GM18909 (cell line): ENCODE measurements at regions not wholly inside any gene's neighbourhood (a gene's known extent, or its start where the extent isn't known, plus 50 kb on each side); places are given as distances from the start of the nearest gene placed in this dataset.

ENCODE experiments used
- ATAC-seq: cut with Tn5 transposase; IDR thresholded peaks from one replicate; pipeline ENCODE4 v1.9.1; 2021; ENCODE audit warnings: mild to moderate bottlenecking; ENCODE audit not compliant: unreplicated experiment, poor library complexity

DNA sequence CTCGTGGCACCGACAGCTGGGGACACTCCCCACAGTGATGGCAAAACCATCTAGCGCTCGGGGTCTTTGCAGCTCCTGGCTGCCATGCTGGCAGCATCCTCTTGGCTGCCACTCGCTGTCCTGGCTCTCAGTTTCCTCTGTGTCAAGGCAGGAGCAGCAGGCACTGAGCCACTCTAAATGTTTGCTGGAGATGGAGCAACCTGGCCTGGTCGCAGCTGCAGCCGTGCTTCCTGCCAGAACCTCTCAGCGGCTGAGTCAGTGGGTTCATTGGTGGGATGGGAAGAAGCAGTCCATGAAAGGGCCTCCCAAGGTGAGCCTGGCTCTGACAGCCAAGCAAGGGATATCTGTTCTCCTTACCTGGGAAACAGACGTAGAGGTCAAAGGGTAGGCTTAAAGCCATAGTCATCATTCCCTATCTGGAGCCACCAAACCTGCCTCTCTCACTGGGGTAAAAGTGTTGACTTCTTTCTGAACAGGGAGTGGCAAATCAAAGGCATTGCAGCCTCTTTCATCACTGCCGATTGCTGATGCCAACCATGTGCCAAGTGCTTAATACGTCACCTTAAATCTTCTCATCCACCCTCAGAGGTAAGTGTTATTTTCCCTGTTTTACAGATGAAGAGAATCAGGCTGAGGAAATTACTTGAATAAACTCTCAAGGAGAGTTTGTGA, 304.8 kb upstream of the ZNF462 start:
- no peak for ATAC-seq

DNA sequence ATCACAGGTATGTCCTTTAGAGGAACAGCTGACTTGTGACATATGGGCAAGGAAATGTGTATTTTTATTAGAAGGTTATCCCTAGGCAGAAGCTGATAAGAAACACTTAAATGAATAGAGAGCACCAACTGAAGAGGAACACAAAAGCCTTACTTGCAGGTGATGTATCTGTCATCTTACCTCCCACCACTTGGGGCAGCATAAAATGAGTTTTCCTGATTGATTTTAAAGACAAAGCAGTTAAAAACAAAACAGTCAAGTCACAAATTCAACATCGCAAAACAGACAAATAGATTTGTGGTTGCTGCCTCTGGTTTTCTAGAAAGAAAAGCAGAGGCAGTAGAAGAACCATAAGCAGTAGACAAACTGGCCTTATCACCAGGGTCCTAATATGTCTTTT, 302.4 kb upstream of the ZNF462 start:
- ATAC-seq: no peak

DNA sequence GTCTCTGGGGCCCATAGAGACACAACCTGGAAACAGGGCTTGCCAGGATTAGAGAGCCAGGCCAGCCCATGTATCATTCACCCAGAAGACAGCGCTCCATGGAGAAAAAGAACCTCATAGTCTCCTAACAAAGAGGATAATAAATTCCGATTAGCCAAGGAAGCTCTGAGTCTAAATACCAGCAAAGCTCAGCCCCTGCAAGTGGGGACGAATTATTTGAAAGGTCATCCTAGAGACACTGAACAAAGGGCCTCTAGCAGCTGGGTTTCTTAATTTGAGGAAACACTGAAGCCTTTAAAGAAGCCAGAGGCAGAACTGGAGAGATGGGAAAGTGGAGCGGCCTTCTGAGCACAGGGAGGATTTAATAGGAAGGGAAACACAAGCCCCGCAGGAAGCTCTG, 287.1 kb upstream of the ZNF462 start:
- ATAC-seq: no peak

DNA sequence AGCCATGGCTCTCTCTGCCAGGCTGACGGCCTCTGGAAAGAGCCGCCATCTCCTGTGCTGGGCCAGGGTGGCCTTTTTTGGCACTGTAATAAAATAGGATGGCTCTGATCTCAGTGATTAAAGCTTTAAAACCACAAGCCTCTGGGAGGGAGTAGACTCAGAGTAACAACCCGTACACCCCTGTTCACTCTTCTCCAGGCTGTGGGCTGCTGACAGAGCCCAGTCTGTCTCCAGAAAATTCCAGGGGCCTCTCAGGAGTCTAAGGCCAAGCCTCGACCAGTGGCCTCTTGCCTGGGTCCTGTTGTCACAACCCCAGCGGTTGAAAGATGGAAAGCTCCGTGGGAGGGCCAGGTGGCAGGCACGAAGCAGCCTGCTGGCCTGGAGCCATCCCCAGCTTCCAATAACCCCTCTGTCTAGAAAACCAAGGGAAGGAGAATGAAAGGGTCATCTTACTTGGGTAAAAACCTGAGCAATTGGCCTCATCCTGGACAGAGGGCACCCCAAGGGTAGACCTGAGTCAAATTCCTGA, 286.7 kb upstream of the ZNF462 start:
- ATAC-seq: no peak

DNA sequence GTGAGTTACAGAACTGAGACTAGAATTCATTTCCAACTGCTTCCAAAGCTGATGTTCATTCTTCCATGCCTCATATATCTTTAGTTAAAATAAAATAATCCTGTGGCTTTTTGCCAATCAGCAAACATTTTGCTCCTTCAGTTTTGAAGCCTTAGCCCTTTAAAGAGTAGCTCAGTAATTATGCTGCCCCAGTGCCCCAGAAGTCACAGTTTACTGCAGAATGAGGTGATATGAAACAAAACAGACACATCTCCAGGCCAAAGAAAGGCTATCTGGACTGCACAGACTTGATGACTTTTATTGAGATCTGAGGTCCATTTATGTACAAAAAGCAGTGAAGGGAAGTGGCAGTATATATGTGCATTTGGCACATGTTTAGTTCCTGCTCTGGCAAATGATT, 285.8 kb upstream of the ZNF462 start:
- no peak for ATAC-seq

DNA sequence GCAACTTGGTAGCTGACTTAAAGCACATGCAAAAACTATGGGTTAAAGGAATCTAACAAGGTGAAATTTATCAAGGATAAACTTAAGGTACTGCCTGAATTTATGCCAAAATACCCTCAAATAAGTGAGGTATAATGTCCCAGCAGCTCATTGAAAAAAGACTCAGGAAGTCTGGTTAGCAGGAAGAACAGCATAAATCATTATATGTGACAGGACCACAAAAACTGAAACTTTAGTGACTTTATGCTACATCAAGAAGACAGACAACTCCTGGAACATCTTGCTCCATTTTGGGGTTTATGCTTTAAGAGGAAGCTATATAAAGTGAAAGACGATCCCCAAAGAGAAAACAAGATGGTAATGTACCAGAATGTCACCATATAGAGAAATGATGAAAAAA, 282.4 kb upstream of the ZNF462 start:
- no peak for ATAC-seq

DNA sequence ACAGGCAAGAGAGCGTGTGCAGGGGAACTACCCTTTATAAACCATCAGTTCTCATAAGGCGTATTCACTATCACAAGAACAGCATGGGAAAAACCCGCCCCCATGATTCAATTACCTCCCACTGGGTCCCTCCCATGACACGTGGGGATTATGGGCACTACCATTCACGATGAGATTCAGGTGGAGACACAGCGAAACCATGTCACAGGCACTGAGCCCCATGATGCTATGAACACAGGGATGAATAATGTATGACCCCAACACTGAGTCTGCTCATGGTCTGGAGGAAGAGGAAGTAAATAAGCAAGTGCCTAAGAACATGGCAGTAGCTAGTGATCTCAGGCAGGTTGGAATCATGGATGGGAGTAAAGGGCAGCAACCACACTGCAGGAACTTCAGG, 281.0 kb upstream of the ZNF462 start:
- ATAC-seq: no peak

DNA sequence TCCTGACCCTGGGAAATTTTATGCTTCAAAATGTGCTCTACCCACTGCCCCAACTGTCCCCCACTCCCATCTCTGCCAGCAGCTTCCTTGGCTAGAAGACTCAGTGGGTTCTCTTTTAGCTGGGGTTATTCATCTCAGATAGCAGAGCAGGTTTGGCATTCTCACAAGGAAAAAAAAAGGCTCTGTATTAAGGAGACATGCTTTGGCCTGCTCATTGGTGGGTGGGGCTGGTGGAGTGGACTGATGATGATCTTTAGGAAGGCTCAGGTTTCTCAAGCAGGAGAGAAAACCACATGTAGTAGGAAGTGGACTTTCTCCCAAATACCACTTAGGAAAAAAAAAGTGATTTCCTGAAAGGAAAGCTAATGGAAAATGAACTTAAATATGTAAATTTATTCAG, 279.2 kb upstream of the ZNF462 start:
- ATAC-seq: no peak

DNA sequence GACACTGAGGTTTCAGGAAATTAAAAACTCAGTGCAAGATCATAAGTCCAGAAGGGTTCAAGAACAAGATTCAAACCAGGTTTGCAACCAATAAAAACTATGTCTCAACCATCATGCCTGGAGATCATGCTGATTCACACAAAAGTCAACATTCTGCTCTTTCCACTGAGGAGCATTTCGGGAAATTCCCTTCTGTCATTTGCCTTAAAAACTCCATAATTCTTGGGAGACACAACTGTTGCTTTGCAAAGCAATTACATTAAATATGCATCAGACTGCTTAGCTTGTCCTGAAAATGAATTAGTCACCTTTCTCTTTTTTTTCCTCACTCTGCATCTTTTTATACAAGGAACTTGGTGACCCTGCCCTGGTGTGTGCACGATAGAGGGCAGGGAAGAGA, 275.9 kb upstream of the ZNF462 start:
- ATAC-seq: no peak

DNA sequence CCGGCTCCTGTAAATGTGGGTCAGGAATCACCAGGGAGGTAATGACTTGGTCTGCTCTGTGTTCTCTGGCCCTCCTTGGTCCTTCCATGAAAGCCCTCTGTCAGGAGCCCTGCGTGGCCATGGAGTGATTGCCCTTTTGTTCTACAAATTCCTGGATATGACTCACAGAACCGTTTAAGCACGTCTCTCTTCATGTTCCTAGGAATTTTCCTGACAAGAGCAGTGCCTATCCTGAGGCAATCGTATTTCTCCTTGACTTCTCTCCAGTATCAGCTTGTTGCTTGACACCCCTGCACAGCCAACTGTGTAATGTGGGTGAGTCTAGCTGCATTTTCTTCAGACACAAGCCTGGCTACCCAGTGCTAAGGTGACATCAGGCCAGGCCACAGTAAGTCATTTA, 274.3 kb upstream of the ZNF462 start:
- no peak for ATAC-seq

DNA sequence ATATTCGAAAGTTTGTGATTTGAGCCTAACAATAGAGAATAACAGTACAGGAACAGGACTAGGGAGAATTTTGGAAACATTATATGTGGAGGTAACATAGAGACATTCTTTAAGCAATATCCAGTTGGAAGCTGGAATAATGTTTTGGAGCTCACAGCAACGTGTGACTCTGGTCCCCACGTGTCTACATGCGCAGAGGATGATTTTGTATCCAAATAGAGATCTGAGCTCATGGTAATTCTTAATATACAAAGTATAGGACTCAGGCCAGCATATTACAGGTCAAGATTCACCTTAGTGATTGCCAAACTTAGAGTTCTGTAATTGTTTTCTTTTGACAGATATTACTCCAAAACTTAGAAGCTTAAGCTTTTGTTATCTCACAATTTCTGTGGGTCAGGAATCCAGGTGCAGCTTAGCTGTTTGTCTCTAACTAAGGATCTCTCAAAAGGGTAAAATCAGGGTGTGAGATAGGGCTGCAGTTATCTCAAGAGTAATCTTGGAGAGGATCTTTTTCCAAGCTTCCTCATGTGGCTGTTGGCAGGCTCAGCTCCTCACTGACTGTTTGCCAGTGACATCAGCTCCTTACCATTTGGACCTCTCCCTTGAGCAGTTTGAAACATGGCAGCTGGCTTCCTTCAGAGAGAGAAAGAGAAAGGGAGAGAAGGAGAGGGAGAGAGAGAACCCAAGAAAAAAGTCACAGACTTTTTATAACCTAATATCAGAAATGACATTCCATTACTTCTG, 272.0 kb upstream of the ZNF462 start:
- no peak for ATAC-seq

DNA sequence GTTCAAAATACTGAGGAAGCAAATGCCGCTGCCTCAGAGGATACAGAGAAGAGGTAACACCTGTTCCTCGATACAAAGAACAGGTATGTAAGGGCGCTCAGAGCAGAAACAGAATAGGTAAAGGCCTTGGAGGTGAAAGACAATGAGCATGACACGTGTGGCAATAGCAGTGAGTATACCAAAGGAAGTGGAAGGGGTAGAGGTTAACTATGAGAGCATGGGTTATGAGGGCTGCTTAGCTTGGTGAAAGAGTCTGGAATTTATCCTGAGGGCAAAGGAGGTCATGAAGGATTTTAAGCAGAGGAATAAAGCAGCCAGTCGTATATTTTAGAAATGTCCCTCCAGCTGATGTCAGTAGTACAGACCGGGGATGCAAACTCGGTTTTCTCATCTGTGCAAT, 269.8 kb upstream of the ZNF462 start:
- no peak for ATAC-seq

DNA sequence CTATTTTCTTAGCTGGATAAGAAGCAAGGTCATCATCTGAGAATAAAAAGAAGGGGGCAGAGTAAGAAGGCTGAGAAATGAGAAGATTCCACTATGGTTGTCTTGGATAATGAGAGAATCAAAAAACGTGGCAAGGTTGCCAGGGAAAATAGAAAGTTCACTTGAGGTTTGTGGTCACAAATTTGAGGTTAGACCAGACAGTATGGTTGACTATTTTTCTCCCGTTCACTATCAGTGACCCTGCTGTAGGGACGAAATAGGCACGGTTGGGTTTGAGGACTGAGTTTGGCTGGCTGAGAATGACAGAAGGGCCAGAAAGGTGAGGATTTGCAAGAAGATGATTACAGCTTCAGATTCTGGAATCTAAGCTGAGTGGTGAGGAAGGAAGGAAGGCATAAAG, 266.0 kb upstream of the ZNF462 start:
- ATAC-seq: no peak

DNA sequence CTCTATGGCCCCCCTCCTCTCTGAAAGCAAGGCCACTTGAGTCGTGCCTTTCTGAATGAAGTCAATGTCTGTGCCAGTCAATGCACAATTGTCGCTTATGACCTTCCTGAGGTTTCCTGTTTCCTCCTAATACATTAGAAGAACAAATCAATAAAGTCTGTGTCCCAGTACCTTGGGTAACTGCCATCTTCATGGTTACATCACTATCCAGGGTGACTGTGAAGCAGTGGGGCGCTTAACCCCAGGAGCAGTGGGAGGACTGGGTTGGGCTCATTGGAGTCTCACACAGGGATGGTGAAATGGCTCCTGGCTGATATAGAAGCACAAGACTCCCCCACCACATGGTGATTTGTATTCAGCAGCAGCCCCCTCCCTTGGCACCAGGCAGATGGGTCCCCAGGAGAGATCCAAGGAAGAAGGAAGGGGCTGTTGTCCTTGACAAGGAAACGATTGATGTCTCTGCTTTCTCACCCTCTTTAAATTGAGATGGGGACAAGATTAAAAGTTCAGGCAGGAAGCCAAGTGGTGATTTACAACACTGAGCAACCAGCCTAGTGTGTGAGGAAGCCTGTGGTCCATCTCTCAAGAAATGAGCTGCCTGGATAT, 261.9 kb upstream of the ZNF462 start:
- ATAC-seq: no peak

DNA sequence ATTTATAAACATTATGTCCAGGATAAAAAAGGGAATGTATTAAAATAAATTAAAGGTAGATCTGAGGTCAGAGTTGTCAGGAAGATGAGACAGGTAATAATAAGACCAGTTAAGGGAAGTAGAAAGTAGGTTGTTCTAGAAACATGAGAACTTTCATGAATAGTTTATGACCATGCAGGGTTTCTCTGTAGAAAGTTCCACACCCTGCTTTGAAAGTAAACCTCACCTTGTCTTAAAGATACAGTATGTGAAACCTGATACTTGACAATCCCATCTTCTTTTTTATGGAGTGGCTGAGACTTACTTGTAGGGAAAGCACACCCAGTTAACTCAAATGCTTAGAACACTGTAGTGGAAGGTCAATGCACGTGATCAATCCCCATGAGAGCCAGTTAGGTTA, 260.6 kb upstream of the ZNF462 start:
- no peak for ATAC-seq

DNA sequence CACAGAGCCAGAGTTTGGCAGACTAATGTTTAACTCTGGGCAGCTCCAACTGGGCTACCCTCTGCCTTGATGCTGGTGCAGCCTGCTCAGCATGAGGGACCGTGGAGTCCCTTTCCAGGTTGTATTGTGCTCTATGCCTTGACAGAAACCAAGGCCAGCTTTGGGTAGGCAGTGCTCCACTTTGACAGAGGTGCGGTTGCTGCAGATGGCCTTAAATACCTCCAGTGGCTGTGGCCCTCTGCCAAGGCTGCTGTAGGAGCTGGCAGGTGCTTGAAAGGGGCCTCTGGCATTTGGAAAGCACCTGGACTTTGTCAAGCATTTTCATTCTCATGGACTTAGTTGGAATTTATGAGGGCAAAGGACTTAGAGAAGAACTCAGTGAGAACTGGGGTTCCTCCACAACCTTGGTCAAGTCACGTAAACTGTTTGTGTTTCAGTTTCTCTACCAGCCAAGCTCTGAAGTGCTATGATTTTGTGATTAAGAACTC, 249.7 kb upstream of the ZNF462 start:
- ATAC-seq: no peak

DNA sequence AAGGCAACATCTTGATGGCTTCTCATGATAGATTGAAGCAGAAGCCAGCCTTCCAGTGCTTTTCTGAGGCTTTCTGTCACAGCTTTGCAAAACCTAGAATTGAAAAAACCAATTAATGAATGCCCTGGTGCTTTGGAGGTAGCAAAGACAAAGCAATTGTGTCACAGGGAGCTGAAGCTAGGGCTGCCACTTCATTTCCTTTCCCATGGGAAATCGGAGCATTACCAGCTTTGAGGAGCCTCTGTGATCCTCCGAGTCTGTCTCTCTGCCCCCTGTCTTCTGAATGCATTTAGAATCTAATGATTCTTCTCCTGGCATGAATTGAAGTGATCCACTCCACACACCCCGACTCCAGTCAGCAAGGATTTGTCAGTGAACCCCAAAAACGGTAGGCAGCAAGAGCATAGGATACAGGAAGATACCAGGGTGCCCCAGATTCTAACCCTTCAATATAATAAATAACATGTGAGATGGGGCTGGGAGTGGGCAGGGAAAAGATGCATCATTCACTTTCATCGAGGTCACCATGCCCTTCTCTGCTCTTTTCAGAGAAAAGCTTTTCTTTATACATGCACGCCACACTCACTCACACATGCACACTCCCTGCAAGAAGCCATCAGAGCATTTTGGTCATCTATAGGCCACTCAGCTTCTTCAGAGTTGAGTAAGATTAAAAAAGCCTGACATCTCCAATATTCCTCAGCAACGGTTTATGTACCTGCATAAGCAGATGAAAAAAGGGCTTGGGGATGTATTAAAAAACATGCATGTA, 247.7 kb upstream of the ZNF462 start:
- no peak for ATAC-seq

DNA sequence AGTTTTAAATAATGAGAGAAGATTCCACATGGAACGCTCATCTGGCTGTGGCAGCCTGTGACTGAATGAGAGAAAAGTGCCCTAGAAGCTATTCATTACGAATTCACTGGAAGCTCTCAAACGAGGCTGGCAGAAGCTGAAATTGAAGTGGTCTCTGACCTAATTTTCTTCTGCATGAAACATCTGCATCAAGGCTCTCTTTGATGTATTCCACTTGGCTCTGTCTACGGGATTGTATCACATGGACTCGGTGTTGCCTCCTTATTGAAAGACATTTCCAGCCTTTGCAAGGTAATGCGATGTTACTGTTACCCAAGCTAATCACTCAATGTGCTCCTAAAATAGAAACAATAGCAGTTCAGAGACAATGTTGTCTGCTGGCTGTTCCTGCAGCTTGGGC, 246.9 kb upstream of the ZNF462 start:
- ATAC-seq: no peak

DNA sequence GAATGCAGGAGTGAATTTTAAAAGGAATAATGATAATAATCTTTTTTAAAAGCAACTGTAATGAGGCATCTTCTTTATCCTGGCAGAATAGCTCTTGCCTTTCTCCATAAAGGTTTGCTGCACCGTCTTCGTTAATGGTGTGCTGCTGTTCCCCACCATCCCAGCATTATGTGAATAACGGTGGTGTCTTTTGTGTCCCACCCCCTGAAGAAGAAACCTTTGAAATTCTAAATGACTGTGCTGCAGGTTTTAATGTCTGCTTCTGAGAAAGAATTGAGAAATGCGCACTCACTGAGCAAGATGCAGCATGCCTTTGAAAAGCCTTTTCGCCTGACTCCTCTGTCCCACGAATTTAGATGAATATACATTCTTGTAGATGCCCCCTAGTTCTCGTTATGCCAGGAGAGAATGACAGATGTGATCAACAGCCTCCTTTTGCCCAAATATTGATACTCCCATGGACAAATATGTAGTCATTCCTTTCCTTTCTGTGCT, 246.1 kb upstream of the ZNF462 start:
- ATAC-seq: no peak

DNA sequence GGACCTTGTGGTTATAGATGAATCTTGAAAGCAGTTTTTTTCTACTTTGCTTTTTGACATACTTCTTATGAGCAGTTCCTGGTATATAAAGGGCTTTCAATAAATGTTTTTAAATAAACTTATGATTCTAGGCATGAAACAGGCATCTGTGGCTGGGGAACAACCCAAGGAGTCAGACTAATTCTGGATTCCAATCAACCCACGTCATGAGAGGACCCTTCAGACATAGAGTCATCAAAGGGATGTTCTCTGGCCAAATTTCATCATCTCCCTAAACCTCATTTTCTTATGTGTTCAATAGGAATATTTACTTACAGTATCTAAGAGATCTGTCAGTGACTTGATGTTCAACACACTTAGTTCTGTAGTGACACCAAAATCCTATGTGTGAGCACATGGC, 243.8 kb upstream of the ZNF462 start:
- no peak for ATAC-seq

DNA sequence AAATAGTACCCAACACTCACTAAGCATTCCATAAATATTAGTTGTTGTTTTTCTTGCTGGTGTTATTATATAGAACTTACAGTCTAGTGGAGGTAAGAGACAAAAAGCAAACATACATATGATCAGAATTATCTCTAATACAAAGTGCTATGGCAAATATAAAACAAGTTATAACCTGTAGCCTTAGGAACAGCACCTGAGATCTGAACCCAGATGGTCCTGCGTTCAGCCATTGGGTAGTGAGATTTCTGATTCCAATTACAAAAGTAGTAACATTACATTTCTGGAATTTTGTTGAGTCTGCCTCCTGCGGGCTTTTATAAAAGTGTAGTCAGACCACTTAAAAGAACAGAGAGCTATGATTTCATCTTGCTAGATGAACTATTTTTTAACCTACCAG, 242.9 kb upstream of the ZNF462 start:
- ATAC-seq: no peak
